ENCODE measurements at regions not wholly inside any gene's neighbourhood (a gene's known extent, or its start where the extent isn't known, plus 50 kb on each side); places are given as distances from the start of the nearest gene placed in this dataset.

DNA sequence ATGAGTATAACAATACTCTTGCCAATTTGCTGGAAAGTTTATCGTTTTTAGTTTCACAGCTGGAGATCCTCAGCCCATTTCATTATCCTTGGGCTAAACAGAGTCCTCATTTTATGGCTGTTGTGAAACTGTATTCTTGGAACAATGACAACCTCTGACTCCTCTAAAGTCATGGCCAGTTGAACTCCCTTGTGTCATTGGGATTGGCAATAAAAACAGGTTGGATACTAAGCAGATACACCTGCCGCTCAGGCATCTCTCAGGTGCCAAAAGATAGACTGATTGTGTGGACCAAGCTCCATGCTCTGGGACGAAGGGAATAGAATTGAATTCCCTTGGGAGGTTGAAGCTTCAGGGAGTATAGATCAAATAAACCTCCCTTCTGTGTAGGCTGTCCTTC, 182.2 kb downstream of the WDR11 start:
- DNase-seq (ENCODE audit: low spot score), result no peak

DNA sequence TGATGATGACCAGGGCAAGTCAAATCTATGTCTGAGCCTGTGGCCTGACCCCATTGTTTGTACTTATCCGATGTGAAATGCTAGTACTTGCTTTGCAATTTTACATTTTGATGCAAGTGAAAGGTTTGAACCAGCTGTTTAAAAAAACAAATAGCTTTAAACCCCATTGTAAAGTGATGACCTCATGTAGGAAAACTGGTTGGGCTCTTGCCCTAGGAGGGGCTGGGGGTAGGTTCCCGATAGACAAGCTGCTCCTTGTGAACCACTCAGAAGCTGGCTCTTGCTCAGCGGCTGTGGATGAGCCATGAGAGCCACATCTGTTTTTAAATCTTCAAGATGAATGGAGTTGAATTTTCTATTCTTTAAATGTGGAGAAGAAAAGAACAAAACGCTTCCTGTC, 185.3 kb downstream of the WDR11 start:
- peak; percentile 15 for DNase-seq (ENCODE audit: low spot score)

DNA sequence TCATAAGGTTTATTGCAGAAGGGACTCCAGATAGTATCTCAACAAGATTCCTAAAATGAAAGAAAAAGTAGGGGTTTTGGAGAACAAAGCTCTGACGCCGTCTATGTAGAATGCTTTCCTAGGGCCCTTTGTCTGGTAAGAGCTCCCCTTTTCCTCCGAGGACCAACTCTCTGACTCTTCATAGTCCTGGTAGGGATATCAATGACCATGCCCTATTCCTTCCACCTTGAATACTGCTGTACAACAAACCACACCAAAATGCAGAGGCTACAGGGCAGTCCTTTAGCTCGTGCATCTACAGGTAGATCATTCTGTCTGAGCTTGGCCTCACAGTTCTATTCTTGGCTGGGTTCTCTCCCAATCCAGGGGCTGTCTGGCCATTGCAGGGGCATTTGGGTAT, 190.3 kb downstream of the WDR11 start:
- no peak for DNase-seq (ENCODE audit: low spot score)

DNA sequence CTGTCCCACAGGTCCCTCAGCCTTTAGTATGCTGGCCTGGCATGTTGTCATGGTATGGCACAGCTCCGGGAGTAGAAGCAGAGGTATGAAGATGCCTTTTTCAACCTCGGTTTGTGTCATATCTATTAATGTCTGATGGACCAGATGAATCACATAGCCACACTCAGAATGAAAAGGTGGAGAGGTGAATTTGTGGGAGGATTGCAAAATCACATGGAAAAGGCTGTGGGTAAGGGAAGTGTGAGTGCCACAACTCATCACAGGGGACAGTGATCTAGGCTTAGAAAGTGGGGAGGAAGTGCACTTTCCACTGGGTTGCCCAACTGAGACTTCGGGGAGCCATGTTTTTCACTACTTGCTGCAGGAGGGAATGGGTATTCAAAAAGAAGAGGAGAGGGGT, 190.7 kb downstream of the WDR11 start:
- DNase-seq (ENCODE audit: low spot score), result no peak

DNA sequence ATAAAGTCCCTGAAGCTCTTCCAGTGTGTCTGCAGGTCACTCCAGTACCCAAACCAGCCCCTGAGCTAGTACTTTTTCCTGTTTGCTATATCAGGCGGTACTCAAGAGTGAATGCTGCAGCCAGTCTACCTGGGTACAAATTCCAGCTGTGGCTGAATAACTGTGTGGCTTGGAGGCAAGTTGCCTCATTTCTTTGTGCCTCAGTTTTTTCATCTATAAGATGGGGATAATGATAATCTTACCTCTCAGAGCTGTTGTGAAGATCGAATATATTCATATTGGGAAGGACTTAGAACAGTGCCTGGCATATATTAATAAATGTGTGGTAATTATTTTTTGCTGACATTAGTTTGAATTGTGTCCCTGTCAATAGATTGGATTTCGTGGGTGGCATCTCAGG, 191.2 kb downstream of the WDR11 start:
- DNase-seq (ENCODE audit: low spot score), result no peak

DNA sequence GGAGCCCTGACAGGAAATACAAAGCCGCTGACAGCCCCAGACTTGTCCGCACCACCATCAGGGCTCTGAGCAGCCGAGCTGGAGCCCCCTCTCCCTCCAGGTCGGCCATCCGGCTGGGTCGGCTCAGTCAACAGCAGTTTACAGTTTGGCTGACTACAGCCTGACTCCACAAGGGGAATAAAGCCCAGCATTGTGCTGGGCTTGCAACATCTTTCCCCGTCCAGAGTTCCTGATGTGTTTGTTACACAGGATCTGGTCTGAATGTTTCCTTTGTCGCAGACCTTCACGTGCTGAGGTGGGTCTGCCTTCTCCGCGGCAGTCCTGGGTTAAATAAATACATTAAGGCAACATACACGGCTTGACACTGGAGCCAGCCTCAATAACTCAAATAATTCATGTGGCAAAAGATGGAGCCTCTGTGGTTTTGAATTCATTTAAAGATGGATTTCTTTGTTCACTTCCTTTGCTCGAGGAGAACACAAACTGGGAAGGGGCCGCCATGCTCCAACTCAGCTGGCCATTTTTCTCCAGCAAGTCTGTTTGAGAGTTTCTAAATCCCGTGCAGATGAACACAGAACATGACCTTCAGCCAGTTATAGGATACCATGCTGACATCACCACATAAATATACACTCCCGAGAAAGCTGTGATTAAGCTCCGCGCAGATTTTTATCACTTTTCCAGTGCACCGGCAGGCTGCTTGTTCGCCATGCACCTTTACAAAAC, 192.1 kb downstream of the WDR11 start:
- peak; percentile 6 for DNase-seq (ENCODE audit: low spot score)

DNA sequence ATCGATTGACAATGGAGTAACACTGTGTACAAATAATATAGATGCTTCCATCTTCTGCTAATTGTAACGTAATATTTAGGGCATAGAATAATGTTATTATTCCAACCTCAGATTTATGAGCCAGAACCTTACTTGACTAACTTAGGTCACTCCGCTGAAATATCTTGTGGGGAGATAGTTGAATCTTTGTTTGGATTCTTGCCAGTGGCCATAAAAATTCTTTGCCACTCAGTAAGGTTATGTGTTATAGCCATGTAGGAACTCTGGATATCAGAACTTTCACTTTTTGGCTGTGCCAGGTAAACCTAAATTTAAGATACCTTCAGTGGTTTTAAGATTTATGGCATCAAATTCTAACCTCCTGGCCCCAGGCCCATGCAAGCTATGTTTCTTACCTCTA, 197.6 kb downstream of the WDR11 start:
- no peak for DNase-seq (ENCODE audit: low spot score)

DNA sequence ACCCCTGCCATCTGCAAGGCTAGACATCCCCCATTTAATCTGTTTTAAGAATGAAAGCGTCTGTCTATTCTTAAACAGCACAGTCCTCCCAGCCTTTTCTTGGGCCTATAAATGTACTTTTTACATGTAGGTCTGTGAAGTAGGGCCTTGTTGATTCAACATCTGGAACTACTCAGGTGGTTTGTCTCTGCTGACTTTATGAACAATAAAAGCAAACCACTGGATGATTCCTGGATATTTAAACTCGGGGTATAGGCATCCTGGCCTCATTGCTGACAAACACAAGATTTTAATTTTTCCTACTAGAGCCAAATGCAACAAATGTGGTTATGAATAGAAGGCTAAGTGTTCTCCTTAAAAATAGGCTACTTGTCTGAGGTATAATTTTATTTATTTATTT, 198.3 kb downstream of the WDR11 start:
- no peak for DNase-seq (ENCODE audit: low spot score)

DNA sequence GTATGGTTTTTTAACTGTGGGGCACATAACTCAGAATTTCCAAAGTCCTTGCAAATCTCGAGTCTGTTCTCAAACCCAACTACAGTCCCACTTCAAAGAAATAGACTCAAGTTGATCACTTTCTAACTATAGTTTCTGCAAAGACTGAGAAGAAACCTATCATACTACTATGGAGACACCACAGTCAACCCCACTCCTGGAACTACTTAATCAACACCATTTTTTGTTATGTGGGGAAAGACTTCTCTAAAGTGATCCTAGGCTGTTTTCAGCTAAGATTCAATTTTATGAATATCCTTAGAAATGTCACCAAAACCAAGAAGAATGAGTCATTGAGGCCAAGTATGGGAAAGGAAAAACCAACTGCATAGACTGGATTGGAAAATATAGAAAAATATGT, 198.8 kb downstream of the WDR11 start:
- no peak for DNase-seq (ENCODE audit: low spot score)

DNA sequence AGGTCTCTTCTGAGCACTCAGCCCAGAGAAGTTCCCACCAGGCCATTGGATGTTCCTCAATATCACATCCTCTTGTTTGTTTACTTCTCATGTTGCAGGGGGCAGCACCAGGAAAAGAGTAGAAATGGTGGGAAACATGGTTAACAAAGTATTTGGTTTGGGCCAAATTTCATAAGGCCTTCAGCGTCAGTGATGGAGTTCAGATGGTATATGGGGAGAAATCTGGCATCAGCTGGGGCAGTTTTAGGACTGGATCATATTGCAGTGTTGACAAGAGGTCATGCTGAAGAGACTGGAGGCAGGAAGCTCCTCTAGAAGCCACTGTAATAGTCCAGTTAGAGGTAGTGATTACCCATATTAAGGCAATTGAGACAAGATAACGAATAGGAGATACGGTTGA, 200.0 kb downstream of the WDR11 start:
- no peak for DNase-seq (ENCODE audit: low spot score)

DNA sequence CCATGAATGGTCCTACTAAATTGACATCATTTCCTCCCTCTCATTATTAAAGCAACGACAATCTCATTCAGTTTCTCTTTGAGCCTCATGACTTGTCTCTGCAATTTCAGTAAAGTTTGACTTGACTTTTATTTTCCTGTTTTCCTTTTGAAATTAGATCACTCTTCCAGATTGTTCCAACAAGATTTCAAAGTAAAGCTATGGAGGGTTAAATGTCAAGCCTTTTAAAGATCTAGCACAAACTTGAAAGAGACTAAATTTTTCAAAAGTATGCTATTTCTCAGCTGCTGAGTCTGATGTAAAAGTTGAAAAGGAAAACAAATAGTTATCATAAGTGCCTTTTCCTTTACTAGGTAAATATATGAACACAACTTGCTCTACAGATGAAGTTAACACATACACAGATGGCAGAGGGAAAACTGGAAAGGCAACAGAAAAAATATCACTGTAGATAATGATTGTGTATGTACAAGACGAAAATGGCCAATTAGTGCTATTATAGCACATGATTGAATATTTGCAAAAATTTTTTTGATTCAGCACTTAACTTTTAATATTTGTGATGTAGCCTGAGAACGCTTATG, 200.6 kb downstream of the WDR11 start:
- no peak for DNase-seq (ENCODE audit: low spot score)

DNA sequence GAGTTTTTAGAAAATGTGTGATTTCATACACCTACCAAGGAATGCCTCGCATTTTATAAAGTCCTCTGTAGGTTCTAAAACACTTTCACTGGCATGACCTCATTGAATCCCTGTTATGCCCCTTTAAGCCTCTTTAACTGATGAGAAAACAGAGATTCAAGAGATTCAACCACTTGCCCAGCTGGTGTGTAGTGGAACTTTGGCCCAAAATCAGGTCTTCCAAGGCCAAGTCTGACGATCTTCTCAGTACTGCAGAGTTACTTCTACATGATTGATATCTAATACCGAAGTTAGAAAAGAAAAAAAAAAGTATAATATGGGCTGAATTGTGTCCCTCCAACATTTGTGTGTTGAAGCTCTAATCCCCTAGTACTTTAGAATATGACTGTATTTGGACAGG, 202.0 kb downstream of the WDR11 start:
- DNase-seq (ENCODE audit: low spot score), result no peak

DNA sequence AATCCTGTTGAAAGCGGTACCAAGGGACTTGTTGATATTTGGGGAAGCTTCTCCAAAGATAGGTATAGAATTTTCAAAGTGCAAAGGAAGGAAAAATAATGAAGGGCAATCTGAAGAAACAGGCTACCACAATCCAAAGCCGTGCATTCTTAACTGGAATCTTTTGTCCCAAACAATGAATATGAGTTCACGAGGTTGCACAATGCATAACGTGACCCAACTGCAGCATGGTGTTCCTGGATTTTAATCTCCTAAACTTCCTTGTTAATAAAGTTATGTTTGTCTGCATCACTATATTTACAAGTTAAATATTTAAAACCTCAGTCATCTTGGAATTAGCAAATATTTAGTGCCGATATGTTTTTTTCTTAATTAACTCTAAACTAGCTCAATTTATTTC, 203.7 kb downstream of the WDR11 start:
- DNase-seq (ENCODE audit: low spot score), result no peak

DNA sequence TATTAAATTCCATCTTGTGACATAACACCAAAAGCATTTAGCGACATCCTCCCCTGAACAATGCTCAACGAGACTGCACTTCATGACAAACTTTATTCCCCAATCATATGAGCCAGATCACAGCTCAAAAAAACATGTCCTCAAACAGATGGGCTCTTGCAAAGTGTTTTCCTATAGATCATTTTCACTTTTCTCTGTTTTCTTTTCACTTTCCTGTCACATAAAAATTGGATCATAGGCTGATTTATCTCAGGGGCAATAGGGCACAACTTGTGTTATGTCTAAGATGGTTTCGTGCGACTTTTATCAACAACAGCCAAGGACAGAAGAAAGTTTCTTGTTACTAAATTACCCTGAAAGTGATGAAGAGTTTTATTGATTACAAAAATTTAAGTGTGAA, 206.1 kb downstream of the WDR11 start:
- no peak for DNase-seq (ENCODE audit: low spot score)

DNA sequence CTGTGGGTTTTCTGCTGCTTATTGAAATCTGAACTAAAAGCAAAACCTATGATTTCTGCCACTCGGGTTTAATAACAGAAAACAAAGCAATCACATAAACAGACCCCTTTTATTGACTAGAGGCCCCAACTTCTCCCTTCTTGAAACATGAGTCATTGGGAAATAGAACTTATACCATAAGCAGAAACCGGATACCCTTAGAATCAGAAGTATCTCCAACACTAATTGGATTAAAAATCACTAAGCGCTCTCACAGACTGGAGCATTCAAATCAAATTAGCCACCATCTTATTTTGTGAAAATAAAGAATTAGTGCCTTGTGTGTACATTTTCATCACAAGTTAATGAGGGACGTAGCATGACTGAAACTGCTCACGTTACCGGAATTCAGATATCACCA, 206.9 kb downstream of the WDR11 start:
- DNase-seq (ENCODE audit: low spot score), result no peak

DNA sequence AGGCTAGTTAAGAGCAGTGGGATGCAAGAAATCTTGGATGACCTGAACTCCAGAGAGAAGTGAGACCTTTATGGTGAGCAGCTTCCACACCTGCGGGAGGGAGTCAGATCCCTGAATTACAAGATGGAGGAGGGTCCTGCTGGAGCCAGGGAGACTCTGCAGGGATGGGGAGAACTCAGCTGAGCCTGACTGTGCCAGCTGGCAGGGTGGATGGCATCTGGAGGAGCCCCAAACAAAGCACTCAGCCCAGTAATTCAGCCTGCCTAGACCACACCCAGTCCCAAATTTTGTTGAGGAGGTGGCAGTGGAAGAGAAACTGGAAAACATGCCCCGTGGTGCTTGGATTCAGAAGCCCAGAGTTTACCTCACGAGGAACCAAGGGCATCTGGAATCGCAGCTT, 208.2 kb downstream of the WDR11 start:
- DNase-seq (ENCODE audit: low spot score), result no peak

DNA sequence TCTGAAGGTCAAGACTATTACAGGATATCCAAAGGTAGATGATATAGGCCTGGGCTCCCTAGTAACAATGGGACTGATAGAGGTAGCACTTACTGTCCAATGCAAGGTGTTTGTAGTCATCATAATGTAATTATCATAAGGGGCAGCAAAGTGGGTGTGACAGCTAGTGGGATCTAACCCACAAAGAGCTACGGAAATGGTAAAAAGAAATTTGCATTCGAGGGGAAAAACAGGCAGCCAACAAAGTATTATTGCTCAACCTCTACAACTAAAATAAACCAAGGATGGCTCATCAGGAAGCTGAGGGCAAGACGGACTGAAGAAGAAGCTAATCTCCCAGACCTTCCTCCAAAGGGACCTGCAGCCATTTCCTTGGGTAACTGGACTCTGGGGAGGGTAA, 211.0 kb downstream of the WDR11 start:
- no peak for DNase-seq (ENCODE audit: low spot score)

DNA sequence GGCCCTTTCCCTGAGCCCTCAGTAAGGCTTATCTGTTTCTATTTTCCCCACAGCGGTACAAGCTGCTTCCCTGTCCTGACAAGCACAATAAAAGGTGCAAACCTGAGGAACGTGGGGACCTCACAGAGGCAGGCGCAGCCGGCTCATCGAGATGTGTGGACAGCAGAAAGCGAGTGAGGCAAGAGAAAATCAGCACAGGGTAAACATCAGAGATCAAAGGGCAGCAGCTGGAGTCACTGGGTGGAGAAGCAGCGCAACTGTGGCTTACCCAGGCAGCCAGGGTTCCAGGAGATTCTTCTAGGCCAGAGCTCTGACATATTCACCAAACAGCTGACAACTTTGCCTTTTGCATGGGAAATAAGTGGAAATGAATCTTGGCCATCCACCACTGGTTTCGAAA, 212.6 kb downstream of the WDR11 start:
- DNase-seq (ENCODE audit: low spot score), result no peak

DNA sequence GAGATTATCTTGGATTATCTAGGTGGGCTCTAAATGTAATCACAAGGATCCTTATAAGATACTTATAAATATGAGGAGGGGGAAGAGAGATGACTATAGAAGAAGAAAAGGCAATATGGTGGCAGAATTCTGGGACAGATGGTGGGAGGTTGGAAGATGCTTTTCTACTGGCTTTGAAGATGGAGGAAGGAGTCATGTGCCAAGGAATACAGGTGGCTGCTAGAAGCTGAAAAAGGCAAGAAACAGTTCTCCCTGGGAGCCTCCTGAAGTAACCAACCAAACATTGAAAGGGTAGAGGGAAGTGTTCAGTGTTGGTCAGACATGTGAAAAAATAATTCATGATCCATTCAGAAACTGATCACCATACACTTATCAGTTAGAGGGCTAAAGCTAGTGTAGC, 213.3 kb downstream of the WDR11 start:
- no peak for DNase-seq (ENCODE audit: low spot score)

DNA sequence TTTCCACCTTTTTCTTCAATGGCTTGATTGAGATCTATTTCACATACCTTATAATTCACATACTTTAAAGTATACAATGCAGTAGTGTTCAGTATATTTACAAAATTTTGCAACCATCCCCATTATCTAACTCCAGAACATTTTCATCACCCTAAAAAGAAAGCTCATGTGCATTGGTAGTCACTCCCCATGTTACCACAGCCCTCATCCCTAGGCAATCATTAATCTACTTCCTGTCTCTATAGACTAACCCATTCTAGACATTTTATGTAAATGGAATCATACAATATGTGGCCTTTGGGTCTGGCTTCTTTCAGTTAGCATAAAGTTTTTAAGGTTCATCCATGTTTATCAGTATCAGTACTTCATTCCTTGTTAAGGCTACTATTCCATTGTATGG, 214.2 kb downstream of the WDR11 start:
- no peak for DNase-seq (ENCODE audit: low spot score)

DNA sequence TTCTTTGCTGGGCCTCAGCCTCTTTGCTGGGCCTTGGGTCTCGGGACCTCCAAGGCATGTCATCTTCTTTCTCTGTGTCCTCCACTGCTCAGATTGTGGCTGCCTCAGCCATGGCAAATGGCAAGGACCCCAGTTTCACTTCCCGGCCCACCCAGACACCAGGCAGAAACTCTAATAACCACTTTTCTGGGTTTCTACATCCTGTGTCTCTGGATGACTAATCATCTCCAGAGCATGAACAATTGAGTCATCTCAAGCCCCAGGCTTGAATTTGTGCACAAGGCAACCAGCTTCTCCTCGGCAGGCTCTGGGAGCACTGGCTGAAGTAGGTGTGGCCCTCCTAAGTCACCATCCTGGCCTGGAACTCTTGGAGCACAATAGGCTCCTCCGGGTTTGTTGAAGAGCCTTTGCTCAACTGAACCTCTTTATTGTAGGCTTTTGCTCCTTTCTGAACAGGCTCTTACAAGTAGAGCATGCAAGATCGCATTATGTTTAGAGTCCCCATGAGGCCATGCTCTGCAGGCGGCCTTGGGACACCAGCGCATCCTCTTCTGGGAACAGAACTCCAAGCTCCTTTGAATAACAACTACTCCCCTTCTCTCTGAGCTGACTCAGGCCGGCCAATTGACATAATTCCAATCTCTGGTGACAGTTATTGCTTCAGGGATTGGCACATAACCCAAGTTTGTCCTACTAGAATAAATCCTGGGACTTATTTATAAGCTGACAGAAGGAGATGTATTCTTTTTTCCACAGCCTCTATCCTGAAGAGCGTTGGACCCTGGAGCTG, 218.1 kb downstream of the WDR11 start:
- DNase-seq (ENCODE audit: low spot score), result peak; percentile 52

DNA sequence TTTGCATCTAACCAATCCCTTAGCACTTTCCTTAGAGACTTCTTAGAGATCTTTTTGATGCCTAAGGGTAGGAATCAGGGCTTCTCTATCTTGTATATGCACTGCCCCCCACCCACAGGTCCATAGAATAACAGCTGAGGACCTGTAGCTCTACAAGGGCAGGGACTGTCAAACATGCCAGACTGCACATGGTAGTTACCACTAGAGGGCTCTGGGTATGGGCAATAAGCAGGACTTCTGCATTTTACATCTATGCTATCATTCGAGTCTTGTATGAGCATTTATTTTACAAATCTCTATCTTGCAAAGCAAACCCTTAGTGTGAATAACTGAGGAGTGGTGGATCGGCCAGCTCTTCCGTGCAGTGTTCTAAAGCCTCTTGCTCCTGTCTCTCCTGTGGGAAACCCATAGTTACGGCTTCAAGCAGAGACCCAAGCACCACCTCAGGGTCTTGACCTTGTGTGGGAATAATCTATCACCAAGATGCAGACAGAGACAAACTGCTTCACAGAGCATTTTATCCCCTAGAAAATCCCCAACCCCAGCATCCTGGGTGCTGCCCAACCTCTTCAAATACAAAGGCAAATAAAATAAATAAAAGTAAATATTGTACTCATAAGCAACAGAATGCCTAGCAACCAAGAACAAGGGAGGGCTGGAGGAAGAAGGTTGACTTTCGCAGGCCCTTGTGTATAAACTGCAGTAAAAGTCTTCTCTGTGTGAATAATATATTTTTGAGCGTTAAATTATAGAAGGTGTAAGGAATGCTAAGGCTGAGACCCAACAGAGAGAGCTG, 219.3 kb downstream of the WDR11 start:
- no peak for DNase-seq (ENCODE audit: low spot score)

DNA sequence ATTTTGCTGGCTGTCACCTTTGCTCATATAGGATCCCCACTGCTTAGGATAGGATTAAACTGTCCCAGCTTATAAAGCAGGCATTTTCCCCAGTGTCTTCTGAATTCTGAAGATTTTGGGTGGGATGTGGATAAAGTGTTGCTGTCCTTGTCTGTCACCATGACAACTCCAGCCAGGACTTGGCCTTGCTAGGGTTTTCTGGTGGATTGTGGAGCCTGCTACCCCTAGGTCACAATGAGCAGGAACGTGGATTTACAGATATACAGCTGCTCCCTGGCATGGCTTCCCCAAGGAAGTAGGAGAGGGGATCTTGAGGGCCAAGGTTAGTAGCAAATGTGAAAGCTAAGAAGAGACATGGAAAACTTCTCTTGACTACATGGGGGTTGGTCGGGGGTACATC, 220.7 kb downstream of the WDR11 start:
- no peak for DNase-seq (ENCODE audit: low spot score)
